COLO829 (cell line): ENCODE measurements at regions not wholly inside any gene's neighbourhood (a gene's known extent, or its start where the extent isn't known, plus 50 kb on each side); places are given as distances from the start of the nearest gene placed in this dataset.
"Not testable (repeated sequence)": the region's sequence is repeated elsewhere in the genome, so short reads cannot be mapped to it uniquely, and the experiment has no call there.

ENCODE experiments used
- DNase-seq: peaks from one replicate; pipeline ENCODE4 v3.0.0; 2012; ENCODE audit warnings: low spot score

GRCh38 chr15:20624085-20624484 is 82.5 kb upstream of the GOLGA6L6 start:
- not testable (repeated sequence) for DNase-seq

GRCh38 chr15:20622117-20622516 is 80.5 kb upstream of the GOLGA6L6 start:
- DNase-seq: not testable (repeated sequence)

- not testable (repeated sequence) for DNase-seq
These were observed 72.9 kb upstream of the GOLGA6L6 start for GRCh38 chr15:20614549-20614948.

GRCh38 chr15:20612796-20613195 is 71.2 kb upstream of the GOLGA6L6 start:
- not testable (repeated sequence) for DNase-seq

GRCh38 chr15:20612356-20612755 is 70.8 kb upstream of the GOLGA6L6 start:
- not testable (repeated sequence) for DNase-seq

GRCh38 chr15:20611667-20612290 is 70.2 kb upstream of the GOLGA6L6 start:
- not testable (repeated sequence) for DNase-seq

GRCh38 chr15:20608179-20608578 is 66.6 kb upstream of the GOLGA6L6 start:
- DNase-seq: not testable (repeated sequence)

- DNase-seq: not testable (repeated sequence)
These were observed 55.6 kb upstream of the GOLGA6L6 start for GRCh38 chr15:20597245-20597644.

- DNase-seq: not testable (repeated sequence)
These were observed 52.6 kb upstream of the GOLGA6L6 start for GRCh38 chr15:20594219-20594618.

GRCh38 chr15:20591936-20592335 is 50.3 kb upstream of the GOLGA6L6 start:
- not testable (repeated sequence) for DNase-seq
